ENCODE measurements at regions not wholly inside any gene's neighbourhood (a gene's known extent, or its start where the extent isn't known, plus 50 kb on each side); places are given as distances from the start of the nearest gene placed in this dataset.
"Not testable (repeated sequence)": the region's sequence is repeated elsewhere in the genome, so short reads cannot be mapped to it uniquely, and the experiment has no call there.

DNA sequence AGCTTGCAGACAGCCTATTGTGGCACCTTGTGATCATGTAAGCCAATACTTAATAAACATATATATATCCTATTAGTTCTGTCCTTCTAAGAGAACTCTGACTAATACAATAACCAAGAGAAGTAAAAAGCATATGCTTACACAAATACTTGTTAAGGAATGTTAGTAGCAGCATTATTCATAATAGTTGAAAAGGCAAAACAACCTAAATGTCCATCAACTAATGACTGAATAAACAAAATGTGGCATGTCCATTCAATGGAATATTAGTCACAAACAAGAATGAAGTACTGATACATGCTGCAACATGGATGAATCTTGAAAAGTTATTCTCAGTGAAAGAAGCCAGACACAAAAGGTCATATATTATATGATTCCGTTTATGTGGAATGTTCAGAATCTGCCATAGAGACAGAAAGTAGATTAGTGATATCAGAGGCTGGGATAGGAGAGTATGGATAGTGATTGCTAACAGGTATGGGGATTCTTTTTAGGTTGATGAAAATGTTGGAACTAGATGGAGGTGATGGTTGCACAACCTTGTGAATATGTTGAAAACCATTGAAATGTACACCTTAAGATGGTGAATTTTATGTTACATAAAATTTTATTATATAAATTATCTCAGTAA is 112.5 kb upstream of the UNC5B start:
- Histone ChIP-seq H3K9me2 (ENCODE audit: insufficient read depth) (no peaks in the 10 kb centered on the region), H3K79me2 (ENCODE audit: low read depth) (no peaks in the 10 kb centered on the region), H3K4me1 (replicated peaks; ENCODE audit: insufficient read depth) (no peaks in the 10 kb centered on the region), H3F3A (ENCODE audit: insufficient read depth, low read depth) (no peaks in the 10 kb centered on the region), H3K27me3 (ENCODE audit: insufficient read depth, low read depth) (peaks cover 33% of the 10 kb centered on the region), H3K4me3 (no peak overlapping the region), H3K27ac (no peak overlapping the region), H4K20me1 (ENCODE audit: insufficient read depth) (no peaks in the 10 kb centered on the region), H3K36me3 (ENCODE audit: low read depth) (no peaks in the 10 kb centered on the region), H3K9me3 (ENCODE audit: insufficient read depth, low read depth) (no peaks in the 10 kb centered on the region), H2AFZ (no peak overlapping the region), H3K4me2 (no peak overlapping the region)
- intact Hi-C loops (cut with micrococcal nuclease; ENCODE audit: unreplicated experiment) = no loop called here
- DNase-seq = no peak
- TF ChIP-seq EZH2 (IDR thresholded peaks at IDR 0.05; ENCODE audit: low read depth) = no peak
- TF ChIP-seq, protein P1, sequence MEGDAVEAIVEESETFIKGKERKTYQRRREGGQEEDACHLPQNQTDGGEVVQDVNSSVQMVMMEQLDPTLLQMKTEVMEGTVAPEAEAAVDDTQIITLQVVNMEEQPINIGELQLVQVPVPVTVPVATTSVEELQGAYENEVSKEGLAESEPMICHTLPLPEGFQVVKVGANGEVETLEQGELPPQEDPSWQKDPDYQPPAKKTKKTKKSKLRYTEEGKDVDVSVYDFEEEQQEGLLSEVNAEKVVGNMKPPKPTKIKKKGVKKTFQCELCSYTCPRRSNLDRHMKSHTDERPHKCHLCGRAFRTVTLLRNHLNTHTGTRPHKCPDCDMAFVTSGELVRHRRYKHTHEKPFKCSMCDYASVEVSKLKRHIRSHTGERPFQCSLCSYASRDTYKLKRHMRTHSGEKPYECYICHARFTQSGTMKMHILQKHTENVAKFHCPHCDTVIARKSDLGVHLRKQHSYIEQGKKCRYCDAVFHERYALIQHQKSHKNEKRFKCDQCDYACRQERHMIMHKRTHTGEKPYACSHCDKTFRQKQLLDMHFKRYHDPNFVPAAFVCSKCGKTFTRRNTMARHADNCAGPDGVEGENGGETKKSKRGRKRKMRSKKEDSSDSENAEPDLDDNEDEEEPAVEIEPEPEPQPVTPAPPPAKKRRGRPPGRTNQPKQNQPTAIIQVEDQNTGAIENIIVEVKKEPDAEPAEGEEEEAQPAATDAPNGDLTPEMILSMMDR (conservative IDR thresholded peaks at IDR 0.05) = no peak
- no TSS peak for BruUV-seq (replicated peaks)
- CTCF ChIA-PET = no interaction called here
- POLR2A ChIA-PET (ENCODE audit: unreplicated experiment) = no interaction called here

DNA sequence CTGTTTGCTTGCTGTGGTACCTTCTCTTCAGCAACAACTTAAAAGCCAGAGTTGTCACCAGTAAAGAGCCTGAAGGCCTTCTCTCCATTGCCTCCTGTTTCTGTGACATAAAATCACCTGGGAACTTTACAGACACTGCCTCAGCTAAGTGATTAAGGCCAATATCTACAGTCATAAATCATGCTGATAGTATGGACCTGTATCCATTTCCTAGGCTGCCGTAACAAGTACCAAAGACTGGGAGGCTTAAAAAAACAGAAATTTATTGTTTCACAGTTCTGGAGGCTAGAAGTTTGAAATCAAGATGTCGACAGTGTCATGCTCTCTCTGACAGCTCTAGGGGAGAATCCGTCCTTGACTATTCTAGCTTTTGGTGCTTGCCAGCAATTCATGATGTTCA is 108.4 kb upstream of the UNC5B start:
- TF ChIP-seq EZH2 (IDR thresholded peaks at IDR 0.05; ENCODE audit: low read depth) = no peak
- TF ChIP-seq, protein P1 (conservative IDR thresholded peaks at IDR 0.05) = no peak
- Histone ChIP-seq H3K9me2 (ENCODE audit: insufficient read depth) (no peaks in the 10 kb centered on the region), H3K27ac (no peak overlapping the region), H2AFZ (no peak overlapping the region), H3K9me3 (ENCODE audit: insufficient read depth, low read depth) (no peaks in the 10 kb centered on the region), H3K4me1 (replicated peaks; ENCODE audit: insufficient read depth) (no peaks in the 10 kb centered on the region), H3K36me3 (ENCODE audit: low read depth) (no peaks in the 10 kb centered on the region), H3F3A (ENCODE audit: insufficient read depth, low read depth) (no peaks in the 10 kb centered on the region), H3K4me2 (no peak overlapping the region), H3K27me3 (ENCODE audit: insufficient read depth, low read depth) (peaks cover 10% of the 10 kb centered on the region; the same call in 1 of the 2 replicates), H3K4me3 (no peak overlapping the region), H4K20me1 (ENCODE audit: insufficient read depth) (no peaks in the 10 kb centered on the region), H3K79me2 (ENCODE audit: low read depth) (no peaks in the 10 kb centered on the region)
- CTCF ChIA-PET = no interaction called here
- DNase-seq = no peak
- POLR2A ChIA-PET (ENCODE audit: unreplicated experiment) = no interaction called here
- no TSS peak for BruUV-seq (replicated peaks)
- intact Hi-C loops (cut with micrococcal nuclease; ENCODE audit: unreplicated experiment) = no loop called here

DNA sequence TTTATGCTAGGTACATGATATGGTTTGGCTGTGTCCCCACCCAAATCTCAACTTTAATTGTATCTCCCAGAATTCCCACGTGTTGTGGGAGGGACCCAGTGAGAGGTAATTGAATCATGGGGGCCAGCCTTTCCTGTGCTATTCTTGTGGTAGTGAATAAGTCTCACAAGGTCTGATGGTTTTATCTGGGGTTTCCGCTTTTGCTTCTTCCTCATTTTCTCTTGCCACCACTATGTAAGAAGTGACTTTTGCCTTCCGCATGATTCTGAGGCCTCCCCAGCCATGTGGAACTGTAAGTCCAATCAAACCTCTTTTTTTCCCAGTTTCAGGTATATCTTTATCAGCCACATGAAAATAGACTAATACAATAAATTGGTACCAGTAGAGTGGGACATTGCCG is 106.2 kb upstream of the UNC5B start:
- H3K4me2 ChIP-seq; CTCF ChIA-PET; H4K20me1 ChIP-seq (ENCODE audit: insufficient read depth); H3K9me2 ChIP-seq (ENCODE audit: insufficient read depth); H3K36me3 ChIP-seq (ENCODE audit: low read depth); H3F3A ChIP-seq (ENCODE audit: insufficient read depth, low read depth); H3K9me3 ChIP-seq (ENCODE audit: insufficient read depth, low read depth); H3K4me1 ChIP-seq (replicated peaks; ENCODE audit: insufficient read depth); intact Hi-C loops (cut with micrococcal nuclease; ENCODE audit: unreplicated experiment); H2AFZ ChIP-seq; H3K4me3 ChIP-seq; H3K79me2 ChIP-seq (ENCODE audit: low read depth); DNase-seq; BruUV-seq (replicated peaks); H3K27ac ChIP-seq; POLR2A ChIA-PET (ENCODE audit: unreplicated experiment): not testable (repeated sequence)
- peaks cover 24% of the 10 kb centered on the region; the same call in 1 of the 2 replicates for H3K27me3 ChIP-seq (ENCODE audit: insufficient read depth, low read depth)

DNA sequence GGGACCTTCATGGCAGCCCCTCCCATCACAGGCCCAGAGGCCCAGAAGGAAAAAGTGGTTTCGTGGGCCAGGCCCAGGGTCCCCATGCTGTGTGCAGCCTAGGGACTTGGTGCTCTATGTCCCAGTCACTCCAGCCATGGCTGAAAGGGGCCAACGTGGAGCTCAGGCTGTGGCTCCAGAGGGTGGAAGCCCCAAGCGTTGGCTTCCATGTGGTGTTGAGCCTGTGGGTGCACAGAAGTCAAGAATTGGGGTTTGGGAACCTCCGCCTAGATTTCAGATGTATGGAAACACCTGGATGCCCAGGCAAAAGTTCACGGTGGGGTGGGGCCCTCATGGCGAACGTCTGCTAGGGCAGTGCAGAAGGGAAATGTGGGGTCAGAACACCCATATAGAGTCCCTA is 105.3 kb upstream of the UNC5B start:
- CTCF ChIA-PET; H3K4me1 ChIP-seq (replicated peaks; ENCODE audit: insufficient read depth); H3K27ac ChIP-seq; H4K20me1 ChIP-seq (ENCODE audit: insufficient read depth); POLR2A ChIA-PET (ENCODE audit: unreplicated experiment); H3K36me3 ChIP-seq (ENCODE audit: low read depth); H3K9me3 ChIP-seq (ENCODE audit: insufficient read depth, low read depth); H3K79me2 ChIP-seq (ENCODE audit: low read depth); H3K4me3 ChIP-seq; H3F3A ChIP-seq (ENCODE audit: insufficient read depth, low read depth); intact Hi-C loops (cut with micrococcal nuclease; ENCODE audit: unreplicated experiment); DNase-seq; H2AFZ ChIP-seq; BruUV-seq (replicated peaks); H3K9me2 ChIP-seq (ENCODE audit: insufficient read depth); H3K4me2 ChIP-seq: not testable (repeated sequence)
- H3K27me3 ChIP-seq (ENCODE audit: insufficient read depth, low read depth) = peaks cover 25% of the 10 kb centered on the region; the same call in 1 of the 2 replicates

DNA sequence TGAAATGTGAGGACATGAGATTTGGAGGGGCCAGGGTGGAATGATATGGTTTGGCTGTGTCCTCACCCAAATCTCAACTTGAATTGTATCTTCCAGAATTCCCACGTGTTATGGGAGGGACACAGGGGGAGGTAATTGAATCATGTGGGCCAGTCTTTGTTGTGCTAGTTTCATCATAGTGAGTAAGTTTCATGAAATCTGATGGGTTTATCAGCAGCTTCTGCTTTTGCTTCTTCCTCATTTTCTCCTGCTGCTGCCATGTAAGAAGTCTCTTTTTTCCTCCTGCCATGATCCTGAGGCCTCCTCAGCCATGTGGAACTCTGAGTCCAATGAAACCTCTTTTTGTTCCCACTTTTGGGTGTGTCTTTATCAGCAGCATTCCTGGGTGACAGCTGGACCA is 104.3 kb upstream of the UNC5B start:
- H3K4me2 ChIP-seq; H3K9me2 ChIP-seq (ENCODE audit: insufficient read depth); intact Hi-C loops (cut with micrococcal nuclease; ENCODE audit: unreplicated experiment); H3F3A ChIP-seq (ENCODE audit: insufficient read depth, low read depth); H3K36me3 ChIP-seq (ENCODE audit: low read depth); DNase-seq; H3K79me2 ChIP-seq (ENCODE audit: low read depth); H3K27ac ChIP-seq; BruUV-seq (replicated peaks); H3K9me3 ChIP-seq (ENCODE audit: insufficient read depth, low read depth); H4K20me1 ChIP-seq (ENCODE audit: insufficient read depth); H3K4me1 ChIP-seq (replicated peaks; ENCODE audit: insufficient read depth); POLR2A ChIA-PET (ENCODE audit: unreplicated experiment); CTCF ChIA-PET; H3K4me3 ChIP-seq; H2AFZ ChIP-seq: not testable (repeated sequence)
- H3K27me3 ChIP-seq (ENCODE audit: insufficient read depth, low read depth) = peaks cover 25% of the 10 kb centered on the region; the same call in 1 of the 2 replicates
